ENCODE measurements at regions not wholly inside any gene's neighbourhood (a gene's known extent, or its start where the extent isn't known, plus 50 kb on each side); places are given as distances from the start of the nearest gene placed in this dataset.

DNA sequence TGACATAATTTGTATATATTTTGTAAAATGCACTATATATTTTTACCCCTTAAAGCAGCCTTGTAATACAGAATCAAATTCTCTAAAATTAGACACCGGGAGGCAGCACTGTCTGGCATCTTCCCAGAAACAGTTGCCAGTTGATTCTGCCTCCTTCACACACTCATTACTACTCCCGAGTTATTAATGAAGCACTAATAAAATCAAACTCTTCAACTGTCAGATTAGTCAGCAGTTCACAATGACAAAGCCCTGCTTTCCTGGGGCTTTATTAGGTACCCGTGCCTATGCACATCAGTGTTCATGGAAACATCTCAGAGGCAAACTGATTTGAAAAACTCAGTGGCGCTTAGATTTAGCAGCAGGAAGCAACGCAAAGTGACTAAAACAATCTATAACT, 103.5 kb upstream of the VEGFC start:
- DNase-seq (ENCODE audit: low spot score), result no peak
- in situ Hi-C loops (cut with HindIII; ENCODE audit: low sequenced_read_pairs), result no loop called here

DNA sequence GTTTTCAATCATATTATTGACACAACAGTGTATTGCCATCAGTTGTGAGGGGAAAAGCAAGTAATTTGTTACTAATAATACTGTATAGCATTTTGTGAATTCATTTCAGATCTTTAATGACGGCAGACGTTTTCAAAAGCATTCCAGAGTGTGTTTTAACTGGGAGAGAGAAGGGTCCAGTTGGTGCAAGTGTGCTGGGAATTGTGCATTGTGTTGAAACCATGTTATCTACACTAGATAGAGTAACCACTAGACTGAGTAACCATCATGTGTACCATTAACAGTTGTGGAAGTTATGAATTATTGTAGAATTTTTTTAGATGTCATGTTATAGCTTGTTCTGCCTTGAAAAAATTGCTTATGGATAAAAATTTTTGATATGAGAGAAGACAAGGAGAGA, 104.5 kb upstream of the VEGFC start:
- no peak for DNase-seq (ENCODE audit: low spot score)
- in situ Hi-C loops (cut with HindIII; ENCODE audit: low sequenced_read_pairs), result no loop called here

DNA sequence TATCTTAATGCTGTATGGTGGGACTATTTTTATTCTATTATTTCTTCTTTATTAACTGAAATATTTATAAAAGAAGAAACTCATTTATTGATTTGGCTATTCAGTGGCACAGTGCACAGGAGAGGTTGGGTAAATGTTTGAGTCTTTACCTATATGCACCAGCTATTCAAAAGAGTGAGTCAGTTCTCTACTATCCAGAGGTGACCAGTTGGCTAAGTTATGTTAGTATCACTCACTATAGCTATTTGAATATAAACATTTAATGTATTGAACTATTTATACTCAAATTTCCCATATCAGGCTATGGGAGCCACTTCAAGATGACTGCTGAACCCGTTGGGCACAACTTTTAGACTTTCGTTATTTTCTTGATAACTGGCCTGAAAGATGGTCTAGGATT, 106.1 kb upstream of the VEGFC start:
- in situ Hi-C loops (cut with HindIII; ENCODE audit: low sequenced_read_pairs), result no loop called here
- DNase-seq (ENCODE audit: low spot score), result no peak

DNA sequence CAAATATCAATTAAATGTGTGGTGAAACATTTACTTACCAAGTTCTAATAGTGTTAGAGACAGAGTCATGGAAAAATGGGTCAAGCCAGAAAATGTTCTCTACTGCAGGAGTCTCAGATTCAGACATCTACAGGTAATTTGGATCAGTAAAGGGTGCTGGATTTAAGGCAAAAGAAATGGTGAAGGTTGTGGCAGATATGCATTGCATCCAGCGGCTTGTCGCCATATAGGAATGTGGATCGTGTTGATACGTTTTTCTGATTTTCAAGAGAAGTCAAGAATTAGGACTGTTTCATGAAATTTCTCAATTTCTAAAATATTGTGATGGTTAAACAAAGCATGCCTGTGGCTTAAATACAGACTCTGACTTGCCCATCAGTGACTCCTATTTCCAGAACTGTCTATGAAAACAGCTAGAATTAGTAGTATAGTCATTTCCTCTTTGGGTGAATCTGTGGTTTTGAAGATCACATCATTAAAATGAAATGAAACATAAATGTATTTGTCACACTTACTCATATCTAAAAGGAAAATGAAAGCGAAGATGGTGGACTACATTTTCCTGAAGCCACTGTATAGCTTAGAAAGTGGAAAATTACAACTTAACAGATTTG, 110.1 kb upstream of the VEGFC start:
- no peak for DNase-seq (ENCODE audit: low spot score)
- in situ Hi-C loops (cut with HindIII; ENCODE audit: low sequenced_read_pairs), result no loop called here

DNA sequence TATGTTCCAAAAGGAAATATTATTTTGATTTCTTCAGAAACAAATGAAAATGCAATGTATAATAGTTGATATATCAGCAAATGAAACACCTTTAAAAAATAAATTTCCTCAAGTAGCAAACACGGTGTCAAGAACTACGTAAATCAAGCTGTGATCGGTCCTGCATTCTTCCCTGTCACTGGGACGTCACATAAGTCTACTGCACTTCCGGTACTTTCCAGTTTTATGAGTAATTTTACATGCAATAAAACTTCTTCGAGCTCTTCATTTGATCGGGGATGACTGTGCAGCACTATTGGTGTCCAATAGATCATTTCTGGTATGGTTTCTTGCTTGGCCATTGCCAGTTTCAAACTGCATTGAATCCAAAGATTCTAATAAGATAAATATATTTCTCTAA, 114.0 kb upstream of the VEGFC start:
- in situ Hi-C loops (cut with HindIII; ENCODE audit: low sequenced_read_pairs), result no loop called here
- no peak for DNase-seq (ENCODE audit: low spot score)

DNA sequence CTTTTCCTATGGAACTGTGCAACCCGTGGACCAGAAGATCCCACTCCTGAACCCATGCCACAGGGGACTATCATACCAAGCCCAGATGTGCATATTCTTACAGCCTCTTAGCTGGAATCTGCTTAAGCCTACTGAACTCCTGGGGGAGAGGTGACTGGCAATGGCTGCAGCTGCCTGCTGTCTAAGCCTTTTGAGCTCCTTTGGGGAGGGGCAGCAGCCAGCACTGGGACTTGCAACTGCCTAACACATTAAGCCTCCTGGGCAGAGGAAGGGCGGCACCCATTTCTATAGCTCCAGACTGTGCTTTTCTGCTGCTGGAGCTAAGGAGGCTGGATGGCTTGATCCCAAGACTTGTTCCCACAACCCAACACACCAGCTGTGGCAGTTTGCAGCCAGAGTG, 117.9 kb upstream of the VEGFC start:
- no peak for DNase-seq (ENCODE audit: low spot score)
- in situ Hi-C loops (cut with HindIII; ENCODE audit: low sequenced_read_pairs), result no loop called here

DNA sequence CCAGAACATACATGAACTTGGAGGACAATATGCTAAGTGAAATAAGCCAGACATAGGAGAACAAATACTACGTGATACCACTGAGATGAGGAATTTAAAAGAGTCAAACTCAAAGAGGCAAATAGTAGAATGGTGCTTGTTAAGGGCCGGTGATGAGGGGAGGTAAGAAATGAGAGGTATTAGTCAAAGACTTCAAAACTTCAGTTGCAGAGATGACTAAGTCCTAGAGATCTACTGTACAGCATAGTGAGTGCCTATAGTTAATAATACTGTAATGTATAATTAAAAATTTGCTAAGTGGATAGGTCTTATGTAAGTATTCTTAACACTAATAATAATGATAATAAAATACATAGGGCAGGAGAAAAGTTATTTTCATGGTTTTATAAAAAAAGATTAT, 126.9 kb upstream of the VEGFC start:
- DNase-seq (ENCODE audit: low spot score), result no peak
- in situ Hi-C loops (cut with HindIII; ENCODE audit: low sequenced_read_pairs), result no loop called here

DNA sequence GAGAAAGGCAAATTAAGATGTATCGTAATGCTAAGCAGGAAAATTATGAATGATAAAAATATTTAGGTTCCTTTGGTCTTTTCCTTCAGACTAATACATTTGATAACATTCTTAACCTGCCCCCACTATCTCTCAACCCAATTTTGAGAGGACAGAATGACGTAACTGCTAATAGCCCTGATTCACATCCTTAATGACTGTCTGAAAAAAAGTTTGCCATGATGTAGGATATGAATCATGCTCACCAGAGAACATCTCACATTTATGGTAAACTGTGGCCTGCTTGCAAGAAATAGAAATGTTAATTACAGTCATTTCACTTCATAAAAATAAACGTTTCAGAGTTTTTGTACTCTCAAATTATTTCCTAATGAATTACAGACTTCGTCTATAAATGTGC, 128.0 kb upstream of the VEGFC start:
- DNase-seq (ENCODE audit: low spot score), result no peak
- in situ Hi-C loops (cut with HindIII; ENCODE audit: low sequenced_read_pairs), result no loop called here

DNA sequence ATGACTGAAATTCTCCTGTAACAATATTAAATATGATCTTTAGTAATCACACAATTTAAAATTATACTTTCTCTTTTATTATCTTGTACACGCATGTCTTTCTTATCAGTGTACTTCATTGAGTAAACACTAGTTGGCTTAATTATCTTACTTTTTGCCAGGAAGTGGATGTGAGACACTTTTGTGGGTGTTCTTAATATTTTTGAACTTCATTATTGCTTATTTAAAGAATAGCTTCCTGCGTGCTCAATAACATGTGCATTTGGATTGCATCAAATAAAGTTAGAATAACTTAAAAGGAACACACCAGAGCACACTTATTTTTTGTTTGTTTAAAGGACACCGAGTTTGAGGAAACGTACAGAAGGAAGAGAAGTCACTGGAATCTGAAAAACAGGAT, 128.5 kb upstream of the VEGFC start:
- no peak for DNase-seq (ENCODE audit: low spot score)
- in situ Hi-C loops (cut with HindIII; ENCODE audit: low sequenced_read_pairs), result no loop called here

DNA sequence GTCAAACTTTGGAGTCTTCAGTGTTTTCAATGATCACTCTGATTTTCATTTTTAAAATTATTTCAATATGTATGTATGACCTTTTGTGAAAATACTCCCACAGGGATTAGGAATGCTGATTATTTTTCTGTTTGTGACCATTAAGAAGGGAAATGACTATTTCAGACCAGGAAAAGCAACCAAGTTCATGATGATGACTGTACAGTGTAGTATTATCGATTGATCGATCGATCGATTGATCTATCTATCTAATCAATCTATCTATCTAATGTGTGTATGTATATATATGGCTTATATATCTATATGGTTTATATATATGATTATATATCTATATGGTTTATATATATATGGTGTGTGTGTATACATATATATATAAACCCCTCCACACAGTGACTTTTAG, 131.5 kb upstream of the VEGFC start:
- in situ Hi-C loops (cut with HindIII; ENCODE audit: low sequenced_read_pairs), result no loop called here
- no peak for DNase-seq (ENCODE audit: low spot score)

DNA sequence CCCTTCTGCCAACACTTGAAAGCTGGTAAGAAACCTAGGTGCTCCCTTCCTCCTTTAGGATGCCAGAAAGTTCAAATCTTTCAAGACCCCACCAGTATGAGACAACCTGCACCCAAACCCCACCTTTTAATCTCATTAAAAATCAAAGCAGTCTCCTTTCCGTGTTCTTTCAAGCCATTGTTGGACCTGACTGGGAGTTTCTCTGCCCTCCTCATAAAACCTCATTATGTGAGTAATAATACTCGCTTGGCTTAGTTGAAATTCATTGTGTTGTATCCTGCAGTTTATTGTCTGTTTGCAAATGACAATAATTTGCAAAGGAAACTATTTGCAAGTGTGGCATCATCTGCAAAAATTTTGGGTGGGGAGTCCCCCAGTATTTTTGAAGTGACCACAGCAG, 133.2 kb upstream of the VEGFC start:
- in situ Hi-C loops (cut with HindIII; ENCODE audit: low sequenced_read_pairs), result no loop called here
- no peak for DNase-seq (ENCODE audit: low spot score)

DNA sequence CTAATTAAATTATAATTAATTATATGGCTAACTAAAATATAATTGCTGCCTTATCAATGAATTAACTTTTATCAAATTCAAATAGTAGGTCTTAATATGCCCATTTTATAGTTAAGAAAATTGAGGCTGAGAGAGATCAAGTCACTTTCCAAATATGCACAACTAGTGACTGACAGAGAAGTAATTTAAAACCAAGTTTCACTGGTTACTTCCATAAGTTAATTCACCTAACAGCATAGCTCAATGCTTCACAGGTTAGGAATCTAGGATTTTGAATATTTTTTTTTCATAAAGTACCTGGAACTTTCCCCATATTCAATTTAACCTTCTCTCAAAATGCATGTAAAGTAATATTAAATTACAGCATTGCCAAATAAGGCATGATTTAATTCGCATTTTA, 134.4 kb upstream of the VEGFC start:
- DNase-seq (ENCODE audit: low spot score), result no peak
- in situ Hi-C loops (cut with HindIII; ENCODE audit: low sequenced_read_pairs), result no loop called here

DNA sequence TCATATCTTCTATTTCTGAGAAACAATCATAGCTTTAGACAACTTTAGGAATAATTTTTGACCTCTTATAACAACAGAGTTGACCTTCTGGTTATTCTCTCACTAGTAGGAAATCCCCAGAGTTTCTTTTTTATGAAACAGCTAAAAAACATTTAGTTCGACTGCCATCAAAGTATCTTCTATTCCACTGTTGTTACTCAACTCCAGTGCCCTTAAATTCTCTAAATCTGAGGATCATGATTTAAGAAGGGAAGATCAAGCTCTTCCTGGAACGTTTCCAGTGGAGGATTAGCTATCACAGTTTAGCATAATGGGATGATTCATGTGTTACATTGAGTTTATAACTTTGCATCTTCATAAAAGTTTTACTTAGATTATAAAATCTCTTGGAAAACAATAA, 134.9 kb upstream of the VEGFC start:
- no peak for DNase-seq (ENCODE audit: low spot score)

DNA sequence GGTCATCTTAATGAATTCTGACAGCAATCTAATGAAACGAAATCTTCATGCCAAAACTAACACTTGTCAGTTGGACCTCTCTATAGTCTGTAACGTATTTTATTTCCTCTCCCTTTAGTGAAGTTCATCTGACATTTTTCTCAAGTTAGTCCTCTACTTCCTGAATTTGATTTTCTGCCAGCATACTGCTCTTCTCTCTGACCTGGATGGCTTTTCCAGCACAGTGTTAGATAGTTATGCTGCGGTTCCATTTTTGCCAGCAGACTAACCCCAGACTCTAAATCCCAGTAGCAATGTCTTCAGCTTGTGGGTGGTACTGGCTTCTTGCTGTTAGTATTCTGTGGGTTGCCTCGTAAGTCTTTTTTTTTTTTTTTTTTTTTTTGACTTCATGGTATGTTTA, 146.7 kb upstream of the VEGFC start:
- in situ Hi-C loops (cut with HindIII; ENCODE audit: low sequenced_read_pairs), result no loop called here
- no peak for DNase-seq (ENCODE audit: low spot score)

More for the DNA sequence above, 134.9 kb upstream of the VEGFC start:
- in situ Hi-C loops (cut with HindIII; ENCODE audit: low sequenced_read_pairs), result no loop called here

DNA sequence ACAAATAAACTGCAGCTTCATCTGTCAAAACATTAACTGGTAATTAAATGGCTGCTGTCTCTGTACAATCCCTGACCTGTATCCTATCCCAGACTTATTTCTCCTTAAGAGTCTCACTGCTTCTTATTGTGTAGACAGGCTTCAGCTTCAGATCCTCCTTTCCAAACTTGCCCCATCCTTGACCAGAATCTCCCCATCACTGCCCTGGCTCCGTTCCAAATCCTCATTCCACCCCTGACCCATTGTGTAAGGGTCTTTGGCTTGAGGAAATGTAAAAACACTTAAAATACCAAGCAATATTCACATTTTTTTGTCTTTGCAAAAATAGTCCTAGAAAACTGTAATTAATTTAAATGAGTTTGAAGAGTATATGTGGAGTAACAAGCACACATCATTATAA, 152.6 kb upstream of the VEGFC start:
- in situ Hi-C loops (cut with HindIII; ENCODE audit: low sequenced_read_pairs), result no loop called here
- no peak for DNase-seq (ENCODE audit: low spot score)

DNA sequence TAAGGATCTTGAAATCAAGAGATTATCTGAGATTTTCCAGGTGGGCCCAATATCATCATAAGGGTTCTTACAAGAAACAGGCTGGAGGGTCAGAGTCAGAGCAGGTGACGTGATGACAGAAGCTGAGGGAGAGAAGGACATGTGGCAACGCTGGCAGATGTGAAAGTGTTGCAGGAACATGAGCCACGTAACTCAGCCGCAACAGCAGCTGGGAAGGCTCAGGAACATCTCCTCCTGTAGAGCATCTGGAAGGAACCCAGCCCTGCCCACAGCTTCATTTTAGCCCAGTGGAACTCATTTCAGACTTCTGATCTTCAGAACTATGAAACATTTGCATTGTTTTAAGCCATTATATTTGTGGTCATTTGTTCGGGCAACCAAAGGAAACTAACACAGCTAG, 156.3 kb upstream of the VEGFC start:
- in situ Hi-C loops (cut with HindIII; ENCODE audit: low sequenced_read_pairs), result no loop called here
- DNase-seq (ENCODE audit: low spot score), result no peak

DNA sequence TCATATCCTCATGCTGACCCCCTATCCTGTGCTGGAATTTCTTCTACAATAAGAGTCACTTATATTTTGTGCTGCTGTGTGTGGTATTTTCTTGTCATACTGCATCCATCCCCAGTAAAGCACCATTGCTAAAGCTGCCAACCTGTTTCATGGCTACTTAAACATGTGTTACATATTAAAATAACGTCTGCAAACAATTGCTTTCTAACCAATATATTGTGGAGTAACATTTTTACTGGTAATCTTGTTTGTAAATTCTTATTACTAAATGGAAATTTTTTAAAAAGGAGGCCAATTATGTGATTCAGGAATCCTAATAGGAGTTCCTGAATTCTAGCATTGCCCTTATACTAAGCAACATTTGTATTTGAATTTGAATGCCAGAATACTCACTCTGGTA, 160.3 kb upstream of the VEGFC start:
- in situ Hi-C loops (cut with HindIII; ENCODE audit: low sequenced_read_pairs), result no loop called here

DNA sequence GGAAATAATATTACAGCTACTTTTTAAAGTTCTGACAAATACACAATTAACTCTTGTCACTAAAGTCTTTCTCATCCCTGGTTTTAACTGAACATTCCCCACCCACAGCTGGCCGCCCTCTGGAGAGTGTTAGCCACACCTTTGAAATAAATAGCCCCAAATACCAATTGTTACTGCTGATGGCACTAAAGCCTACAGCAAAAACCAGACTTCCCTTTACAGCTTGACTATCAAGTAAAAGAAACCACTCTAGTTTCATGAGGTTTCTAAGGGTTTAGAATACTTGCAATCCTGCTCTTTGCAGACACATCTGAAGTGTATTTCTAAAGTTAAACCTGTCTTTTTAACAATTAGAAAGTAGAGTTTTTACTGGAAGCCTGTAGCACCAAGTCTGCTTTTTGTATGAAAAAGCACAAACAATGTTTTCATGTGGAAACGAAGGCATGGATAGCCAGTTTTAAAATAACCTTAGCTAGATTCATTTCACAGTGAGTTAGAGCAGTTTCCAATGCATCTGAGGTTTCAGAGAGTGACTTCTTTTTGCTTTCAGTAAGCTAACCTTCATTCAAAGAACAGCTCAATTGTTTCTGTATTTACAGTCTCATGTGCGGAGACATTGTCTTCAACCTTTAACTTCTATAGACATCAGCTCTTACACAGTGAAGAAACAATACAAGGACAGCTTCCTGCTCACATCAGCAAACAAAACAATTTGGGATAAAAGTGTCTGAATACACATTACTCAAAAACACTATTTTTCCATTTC, 164.8 kb upstream of the VEGFC start:
- no peak for DNase-seq (ENCODE audit: low spot score)
- in situ Hi-C loops (cut with HindIII; ENCODE audit: low sequenced_read_pairs), result no loop called here

More for the DNA sequence above, 160.3 kb upstream of the VEGFC start:
- no peak for DNase-seq (ENCODE audit: low spot score)

DNA sequence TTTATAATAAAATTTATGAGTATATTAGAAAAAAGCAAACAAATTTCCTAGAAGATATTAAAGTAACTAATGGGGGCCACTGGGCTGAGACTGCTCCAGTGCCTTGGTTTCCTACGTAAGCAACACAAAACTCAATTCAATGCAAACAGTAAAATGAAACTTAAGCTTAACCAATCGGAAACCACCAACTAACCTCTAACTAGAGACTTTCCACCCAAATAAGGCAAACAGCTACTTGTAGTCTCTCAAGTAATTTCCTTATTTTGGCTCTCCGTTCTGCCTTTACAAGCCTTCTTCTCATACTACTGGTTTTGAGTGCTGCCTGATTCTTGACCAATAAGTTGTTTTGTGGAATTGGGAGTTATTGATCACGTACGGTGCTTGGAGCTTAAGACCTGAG, 167.3 kb upstream of the VEGFC start:
- in situ Hi-C loops (cut with HindIII; ENCODE audit: low sequenced_read_pairs), result no loop called here
- no peak for DNase-seq (ENCODE audit: low spot score)

DNA sequence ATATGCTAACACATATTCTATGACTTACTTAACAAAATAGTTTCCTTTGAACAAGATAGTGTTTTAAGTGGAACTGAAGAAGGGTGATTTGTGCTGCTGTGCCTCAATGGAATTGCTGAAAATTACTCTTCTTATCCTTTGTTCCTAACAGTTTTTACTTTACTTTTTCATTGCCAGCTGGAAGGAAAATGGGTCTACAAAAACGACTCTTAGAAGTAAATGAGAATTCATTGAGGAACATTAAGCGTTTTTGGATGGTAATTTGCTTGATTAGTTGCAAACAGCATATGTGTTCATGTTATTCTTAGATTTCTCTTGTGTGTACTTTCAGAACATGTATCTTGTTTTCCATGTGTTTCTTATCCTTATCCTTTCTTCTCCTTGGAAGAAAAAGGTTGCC, 170.4 kb upstream of the VEGFC start:
- DNase-seq (ENCODE audit: low spot score), result no peak
- in situ Hi-C loops (cut with HindIII; ENCODE audit: low sequenced_read_pairs), result no loop called here

DNA sequence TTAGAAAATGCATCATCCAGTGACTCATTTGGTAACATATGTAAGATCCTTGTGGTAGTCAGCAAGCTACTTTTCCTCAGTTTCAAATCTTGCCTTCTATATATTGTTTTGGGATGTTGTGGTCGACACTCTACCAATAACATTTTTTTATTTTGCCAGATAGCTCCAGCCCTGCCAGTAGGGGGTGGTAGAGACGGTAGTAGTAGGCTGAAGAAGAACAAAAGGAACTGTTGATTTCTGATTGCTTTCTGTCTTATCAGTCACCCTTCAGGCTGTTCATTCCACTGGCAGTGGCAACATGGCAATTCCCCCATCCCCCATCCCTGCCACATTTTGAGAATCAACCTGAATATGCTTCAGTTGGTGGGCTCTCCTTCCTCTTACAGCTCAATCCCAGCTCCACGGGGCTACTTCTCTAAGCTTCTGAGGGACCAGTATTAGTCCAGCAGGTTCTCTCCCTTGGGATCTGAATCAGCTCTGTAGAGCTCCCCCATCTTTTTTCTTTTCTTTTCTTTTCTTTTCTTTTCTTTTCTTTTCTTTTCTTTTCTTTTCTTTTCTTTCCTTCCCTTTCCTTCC, 171.5 kb upstream of the VEGFC start:
- no peak for DNase-seq (ENCODE audit: low spot score)
- in situ Hi-C loops (cut with HindIII; ENCODE audit: low sequenced_read_pairs), result no loop called here
